ENCODE measurements at regions not wholly inside any gene's neighbourhood (a gene's known extent, or its start where the extent isn't known, plus 50 kb on each side); places are given as distances from the start of the nearest gene placed in this dataset.

DNA sequence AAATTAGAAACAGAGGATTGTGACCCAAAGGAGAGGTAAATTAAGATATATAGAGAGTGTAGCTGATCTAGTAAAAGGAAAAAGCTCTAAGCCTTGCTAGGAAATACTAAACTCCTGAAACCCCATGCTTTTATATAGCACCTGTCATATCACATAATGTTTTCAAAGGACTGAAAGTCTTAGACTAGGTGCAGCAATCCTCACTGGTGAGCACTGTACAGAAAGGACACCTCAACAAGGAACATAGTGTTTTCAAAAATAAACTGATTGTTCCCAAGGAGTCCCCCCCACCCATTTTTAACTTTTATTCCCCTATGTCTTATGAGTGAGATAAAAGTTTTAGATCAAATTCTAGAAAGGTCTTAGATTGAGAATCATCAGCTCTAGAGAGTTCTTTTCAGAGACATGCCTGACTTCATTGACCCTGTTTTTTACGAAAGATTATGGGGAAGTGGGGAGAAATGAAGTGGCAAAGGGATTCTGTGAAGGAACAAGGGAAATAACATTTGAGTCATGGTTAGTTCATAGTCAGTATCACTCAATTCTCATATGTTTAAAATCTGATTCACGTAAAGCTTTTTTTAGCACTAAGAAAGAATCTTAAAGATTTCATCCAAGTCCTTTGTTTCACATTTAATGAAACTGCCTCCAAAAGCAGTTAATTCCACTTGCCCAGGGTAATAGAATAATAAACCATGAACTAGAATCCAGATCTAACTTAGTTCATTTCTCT lies 166.4 kb downstream of the CYB561 start:
- no peak for TF ChIP-seq MYC (IDR thresholded peaks at IDR 0.05; ENCODE audit: borderline replicate concordance, low read length)
- no peak for TF ChIP-seq POLR2A (IDR thresholded peaks at IDR 0.05; ENCODE audit: low read length)
- TF ChIP-seq, protein P1, sequence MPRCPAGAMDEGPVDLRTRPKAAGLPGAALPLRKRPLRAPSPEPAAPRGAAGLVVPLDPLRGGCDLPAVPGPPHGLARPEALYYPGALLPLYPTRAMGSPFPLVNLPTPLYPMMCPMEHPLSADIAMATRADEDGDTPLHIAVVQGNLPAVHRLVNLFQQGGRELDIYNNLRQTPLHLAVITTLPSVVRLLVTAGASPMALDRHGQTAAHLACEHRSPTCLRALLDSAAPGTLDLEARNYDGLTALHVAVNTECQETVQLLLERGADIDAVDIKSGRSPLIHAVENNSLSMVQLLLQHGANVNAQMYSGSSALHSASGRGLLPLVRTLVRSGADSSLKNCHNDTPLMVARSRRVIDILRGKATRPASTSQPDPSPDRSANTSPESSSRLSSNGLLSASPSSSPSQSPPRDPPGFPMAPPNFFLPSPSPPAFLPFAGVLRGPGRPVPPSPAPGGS (IDR thresholded peaks at IDR 0.05) = no peak
- TF ChIP-seq, protein P2, sequence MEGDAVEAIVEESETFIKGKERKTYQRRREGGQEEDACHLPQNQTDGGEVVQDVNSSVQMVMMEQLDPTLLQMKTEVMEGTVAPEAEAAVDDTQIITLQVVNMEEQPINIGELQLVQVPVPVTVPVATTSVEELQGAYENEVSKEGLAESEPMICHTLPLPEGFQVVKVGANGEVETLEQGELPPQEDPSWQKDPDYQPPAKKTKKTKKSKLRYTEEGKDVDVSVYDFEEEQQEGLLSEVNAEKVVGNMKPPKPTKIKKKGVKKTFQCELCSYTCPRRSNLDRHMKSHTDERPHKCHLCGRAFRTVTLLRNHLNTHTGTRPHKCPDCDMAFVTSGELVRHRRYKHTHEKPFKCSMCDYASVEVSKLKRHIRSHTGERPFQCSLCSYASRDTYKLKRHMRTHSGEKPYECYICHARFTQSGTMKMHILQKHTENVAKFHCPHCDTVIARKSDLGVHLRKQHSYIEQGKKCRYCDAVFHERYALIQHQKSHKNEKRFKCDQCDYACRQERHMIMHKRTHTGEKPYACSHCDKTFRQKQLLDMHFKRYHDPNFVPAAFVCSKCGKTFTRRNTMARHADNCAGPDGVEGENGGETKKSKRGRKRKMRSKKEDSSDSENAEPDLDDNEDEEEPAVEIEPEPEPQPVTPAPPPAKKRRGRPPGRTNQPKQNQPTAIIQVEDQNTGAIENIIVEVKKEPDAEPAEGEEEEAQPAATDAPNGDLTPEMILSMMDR (IDR thresholded peaks at IDR 0.05) = no peak
- TF ChIP-seq, protein P3, sequence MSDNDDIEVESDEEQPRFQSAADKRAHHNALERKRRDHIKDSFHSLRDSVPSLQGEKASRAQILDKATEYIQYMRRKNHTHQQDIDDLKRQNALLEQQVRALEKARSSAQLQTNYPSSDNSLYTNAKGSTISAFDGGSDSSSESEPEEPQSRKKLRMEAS (IDR thresholded peaks at IDR 0.05) = no peak
- no peak for TF ChIP-seq JUNB (IDR thresholded peaks at IDR 0.05)
- TF ChIP-seq NPAS2 (CRISPR knock-in tag; IDR thresholded peaks at IDR 0.05; ENCODE audit: borderline replicate concordance) = no peak
- no peak for TF ChIP-seq CHD4 (IDR thresholded peaks at IDR 0.05; ENCODE audit: borderline replicate concordance)
- TF ChIP-seq, protein P4, sequence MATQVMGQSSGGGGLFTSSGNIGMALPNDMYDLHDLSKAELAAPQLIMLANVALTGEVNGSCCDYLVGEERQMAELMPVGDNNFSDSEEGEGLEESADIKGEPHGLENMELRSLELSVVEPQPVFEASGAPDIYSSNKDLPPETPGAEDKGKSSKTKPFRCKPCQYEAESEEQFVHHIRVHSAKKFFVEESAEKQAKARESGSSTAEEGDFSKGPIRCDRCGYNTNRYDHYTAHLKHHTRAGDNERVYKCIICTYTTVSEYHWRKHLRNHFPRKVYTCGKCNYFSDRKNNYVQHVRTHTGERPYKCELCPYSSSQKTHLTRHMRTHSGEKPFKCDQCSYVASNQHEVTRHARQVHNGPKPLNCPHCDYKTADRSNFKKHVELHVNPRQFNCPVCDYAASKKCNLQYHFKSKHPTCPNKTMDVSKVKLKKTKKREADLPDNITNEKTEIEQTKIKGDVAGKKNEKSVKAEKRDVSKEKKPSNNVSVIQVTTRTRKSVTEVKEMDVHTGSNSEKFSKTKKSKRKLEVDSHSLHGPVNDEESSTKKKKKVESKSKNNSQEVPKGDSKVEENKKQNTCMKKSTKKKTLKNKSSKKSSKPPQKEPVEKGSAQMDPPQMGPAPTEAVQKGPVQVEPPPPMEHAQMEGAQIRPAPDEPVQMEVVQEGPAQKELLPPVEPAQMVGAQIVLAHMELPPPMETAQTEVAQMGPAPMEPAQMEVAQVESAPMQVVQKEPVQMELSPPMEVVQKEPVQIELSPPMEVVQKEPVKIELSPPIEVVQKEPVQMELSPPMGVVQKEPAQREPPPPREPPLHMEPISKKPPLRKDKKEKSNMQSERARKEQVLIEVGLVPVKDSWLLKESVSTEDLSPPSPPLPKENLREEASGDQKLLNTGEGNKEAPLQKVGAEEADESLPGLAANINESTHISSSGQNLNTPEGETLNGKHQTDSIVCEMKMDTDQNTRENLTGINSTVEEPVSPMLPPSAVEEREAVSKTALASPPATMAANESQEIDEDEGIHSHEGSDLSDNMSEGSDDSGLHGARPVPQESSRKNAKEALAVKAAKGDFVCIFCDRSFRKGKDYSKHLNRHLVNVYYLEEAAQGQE (IDR thresholded peaks at IDR 0.05) = no peak
- no peak for TF ChIP-seq RFX5 (IDR thresholded peaks at IDR 0.05)
- no peak for TF ChIP-seq NFE2L2 (conservative IDR thresholded peaks at IDR 0.05; ENCODE audit: low read length)
- TF ChIP-seq TP53 (CRISPR knock-in tag; IDR thresholded peaks at IDR 0.05) = no peak
- no peak for TF ChIP-seq MAFK (IDR thresholded peaks at IDR 0.05; ENCODE audit: partially characterized antibody)

Measured in A549 (cell line).